Medulla oblongata (tissue), 1 donor: ENCODE measurements at regions not wholly inside any gene's neighbourhood (a gene's known extent, or its start where the extent isn't known, plus 50 kb on each side); places are given as distances from the start of the nearest gene placed in this dataset.
"Not testable (repeated sequence)": the region's sequence is repeated elsewhere in the genome, so short reads cannot be mapped to it uniquely, and the experiment has no call there.

Experiments used
- DNase-seq: peaks from one replicate; pipeline ENCODE4 v3.0.0-alpha.2; 2015; ENCODE audit errors: extremely low spot score

DNA sequence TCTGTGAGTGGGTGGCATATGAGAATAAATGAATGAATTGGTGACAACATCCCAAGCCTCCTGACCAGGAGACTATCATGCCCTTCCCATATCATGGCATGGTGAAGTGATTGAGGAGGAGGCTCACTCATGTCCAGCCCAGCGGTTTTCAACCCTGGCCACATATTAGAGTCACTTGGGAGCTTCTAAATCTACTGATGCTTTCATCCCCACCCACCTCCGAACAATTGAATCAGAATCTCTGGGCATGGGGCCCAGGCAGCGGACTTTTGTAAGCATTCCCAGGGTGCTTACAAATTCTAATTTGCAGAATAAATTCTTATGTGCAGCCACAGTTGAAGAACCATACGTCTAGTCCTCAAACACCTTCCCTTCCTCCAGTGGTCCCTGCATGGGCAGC is 81.7 kb upstream of the SEC11C start:
- no peak for DNase-seq

- no peak for DNase-seq
Observed at GRCh38 chr18:59059140-59059539, 80.5 kb upstream of the SEC11C start.

DNA sequence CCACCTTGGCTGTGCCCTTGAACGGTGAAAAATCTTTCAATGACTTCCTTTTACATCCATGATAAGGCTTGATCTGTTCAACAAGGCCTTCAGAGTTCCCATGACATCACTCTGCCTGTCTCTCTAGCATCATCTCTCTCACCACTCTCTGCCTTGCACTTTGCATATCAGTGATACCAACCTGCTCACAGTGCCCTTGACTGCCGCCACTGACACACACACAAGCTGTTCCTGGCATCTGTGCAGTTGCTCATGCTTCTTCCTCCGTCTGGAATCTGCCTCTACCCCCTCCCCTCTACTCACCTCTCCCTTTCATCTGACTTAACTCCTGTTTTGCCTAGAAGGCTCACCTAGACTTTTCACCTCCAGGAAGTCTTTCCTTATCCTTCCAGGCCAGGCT is 79.1 kb upstream of the SEC11C start:
- DNase-seq, result no peak

GRCh38 chr18:59061914-59062642 is 77.6 kb upstream of the SEC11C start:
- DNase-seq, result no peak

- no peak for DNase-seq
Observed at GRCh38 chr18:59062643-59063006, 77.1 kb upstream of the SEC11C start.

- DNase-seq, result no peak
Observed at GRCh38 chr18:59063300-59063906, 76.3 kb upstream of the SEC11C start.

DNA sequence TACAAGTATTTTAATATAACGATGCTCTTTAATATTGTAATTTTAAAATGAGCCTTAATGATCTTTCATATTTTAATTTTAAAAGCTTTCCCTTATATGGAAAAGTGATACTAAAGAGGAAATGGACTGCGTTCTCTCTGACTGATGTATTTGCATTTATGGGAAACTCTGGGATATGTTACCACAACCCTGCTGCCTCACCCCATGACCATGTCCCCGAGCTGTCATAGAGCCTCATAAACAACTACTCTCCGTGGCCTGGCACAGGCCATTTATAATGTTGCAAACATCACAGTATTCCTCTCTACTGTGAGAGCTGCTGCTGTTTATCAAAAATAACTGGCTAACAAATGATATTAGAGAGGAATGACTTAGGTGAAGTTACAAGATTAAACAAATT is 75.8 kb upstream of the SEC11C start:
- no peak for DNase-seq

DNA sequence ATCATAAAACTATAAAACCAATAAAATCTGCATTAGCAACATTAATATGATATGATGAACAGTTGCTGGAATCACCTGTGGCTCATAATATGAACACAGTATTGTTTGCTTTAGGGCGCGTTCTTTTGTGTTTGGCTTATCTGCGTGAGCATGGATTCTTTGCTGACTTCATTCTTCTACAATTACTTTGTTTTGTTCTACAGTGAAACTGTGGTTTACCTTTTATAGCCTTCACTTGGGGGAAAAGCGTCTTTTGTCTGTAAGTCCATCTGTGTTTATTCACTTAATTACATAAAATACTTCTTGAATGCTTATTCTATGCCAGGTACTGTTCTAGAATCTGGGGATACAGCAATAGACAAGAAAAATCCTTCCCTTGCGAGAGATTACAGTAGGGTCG is 74.0 kb upstream of the SEC11C start:
- no peak for DNase-seq

DNA sequence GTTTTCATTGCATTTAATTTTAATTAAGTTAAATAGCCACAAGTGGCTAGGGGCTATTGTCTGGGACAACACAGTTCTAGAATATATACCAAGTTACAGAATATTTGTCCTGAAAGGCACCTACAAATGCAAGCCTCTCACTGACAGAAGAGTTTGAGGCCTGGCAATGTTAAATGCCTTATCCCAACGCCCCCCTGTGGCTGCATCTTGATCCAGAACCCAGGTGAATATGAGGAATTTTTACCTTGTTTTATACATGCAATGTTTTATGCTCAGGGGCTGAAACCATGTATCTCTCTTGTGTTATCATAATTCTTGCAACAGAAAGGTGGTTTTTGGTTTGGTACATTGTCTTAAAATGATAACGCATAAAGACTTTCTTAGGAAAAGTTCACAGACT is 71.8 kb upstream of the SEC11C start:
- no peak for DNase-seq

- no peak for DNase-seq
Observed at GRCh38 chr18:59068276-59069071, 71.2 kb upstream of the SEC11C start.

DNA sequence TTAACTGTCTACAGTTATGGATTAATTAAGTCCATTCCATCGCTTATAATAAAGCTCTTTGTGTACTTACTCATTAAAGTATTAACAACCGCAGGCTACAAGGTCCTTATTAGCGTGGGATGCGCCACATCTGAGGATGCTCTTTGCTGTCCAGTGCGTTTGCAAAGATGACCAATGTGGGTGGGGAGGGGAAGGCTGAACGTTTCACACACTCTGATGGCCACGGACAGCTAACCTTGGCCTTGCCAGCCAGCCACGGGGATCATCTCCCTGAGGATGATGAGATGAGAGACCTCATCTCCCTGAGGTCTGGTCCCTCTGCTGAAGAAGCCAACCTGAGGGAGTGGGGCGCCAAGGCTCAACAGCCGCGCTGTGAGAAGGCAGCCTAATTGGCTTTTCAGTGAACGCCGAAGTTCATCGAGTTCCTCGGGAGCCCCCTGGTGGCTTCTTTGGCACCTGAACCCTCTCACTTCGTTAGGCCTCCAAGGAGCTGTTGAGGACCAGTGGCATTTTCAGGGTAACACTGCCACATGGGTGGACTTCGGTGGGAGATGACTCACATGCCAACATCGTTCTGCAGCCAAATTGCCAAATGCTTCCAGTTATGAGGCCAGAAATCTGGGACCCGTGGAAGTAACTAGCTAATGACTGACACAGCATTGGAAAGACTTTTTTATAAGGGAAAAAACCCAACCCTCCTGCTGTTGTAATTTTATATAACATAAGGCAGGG is 69.3 kb upstream of the SEC11C start:
- DNase-seq, result peak; percentile 95

DNA sequence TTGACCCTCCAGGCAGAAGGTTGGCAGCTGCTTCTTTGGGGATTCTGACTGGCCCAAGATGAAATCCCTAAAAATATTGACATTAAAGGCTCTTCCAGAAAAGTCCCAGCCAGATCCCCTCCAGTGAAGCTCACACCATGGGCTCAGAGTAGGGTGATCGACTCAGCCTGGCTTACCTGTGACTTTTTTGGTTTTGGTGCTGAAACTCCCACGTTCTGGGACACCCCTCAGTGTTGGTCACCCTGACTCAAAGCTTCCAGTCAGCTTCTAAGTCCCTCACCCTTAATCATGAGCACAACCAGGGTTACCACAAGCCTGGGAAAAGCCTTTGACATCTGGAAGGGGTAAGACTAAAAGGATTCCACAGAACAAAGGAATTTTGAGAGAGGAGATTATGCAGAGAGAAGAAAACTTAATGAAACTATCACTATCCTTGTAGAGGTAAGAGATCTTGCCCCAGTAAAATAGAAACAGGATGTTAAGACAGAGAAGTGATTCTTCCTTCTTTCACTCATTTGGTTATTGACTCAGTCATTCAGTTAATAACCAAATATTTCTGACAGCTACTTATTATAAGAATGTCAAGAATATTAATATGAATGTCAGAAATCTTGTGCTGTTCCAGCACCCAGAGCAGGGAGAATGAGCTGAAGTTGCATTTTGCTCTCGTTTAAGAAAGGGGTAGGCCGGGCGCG is 66.8 kb upstream of the SEC11C start:
- DNase-seq, result no peak

- no peak for DNase-seq
Observed at GRCh38 chr18:59075923-59076322, 63.8 kb upstream of the SEC11C start.

DNA sequence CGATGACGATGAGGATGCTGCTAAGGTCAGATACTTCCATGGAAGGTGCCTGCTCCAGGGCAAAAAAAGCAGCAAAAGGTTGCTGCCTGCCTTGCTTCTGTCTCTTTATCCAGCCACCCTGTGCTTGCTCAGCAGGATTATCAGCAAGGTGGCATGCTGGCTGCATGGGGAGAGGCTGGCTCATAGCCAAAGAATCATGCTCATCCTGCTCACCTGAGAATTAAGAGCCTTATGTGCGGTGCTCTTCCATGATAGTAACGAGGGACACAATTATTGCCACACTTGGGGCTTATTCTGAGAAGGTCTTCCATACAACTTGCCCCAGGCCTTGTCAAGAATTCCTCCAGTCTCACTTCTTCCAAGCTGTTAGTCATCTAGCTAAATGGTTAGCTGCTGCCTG is 60.4 kb upstream of the SEC11C start:
- no peak for DNase-seq

DNA sequence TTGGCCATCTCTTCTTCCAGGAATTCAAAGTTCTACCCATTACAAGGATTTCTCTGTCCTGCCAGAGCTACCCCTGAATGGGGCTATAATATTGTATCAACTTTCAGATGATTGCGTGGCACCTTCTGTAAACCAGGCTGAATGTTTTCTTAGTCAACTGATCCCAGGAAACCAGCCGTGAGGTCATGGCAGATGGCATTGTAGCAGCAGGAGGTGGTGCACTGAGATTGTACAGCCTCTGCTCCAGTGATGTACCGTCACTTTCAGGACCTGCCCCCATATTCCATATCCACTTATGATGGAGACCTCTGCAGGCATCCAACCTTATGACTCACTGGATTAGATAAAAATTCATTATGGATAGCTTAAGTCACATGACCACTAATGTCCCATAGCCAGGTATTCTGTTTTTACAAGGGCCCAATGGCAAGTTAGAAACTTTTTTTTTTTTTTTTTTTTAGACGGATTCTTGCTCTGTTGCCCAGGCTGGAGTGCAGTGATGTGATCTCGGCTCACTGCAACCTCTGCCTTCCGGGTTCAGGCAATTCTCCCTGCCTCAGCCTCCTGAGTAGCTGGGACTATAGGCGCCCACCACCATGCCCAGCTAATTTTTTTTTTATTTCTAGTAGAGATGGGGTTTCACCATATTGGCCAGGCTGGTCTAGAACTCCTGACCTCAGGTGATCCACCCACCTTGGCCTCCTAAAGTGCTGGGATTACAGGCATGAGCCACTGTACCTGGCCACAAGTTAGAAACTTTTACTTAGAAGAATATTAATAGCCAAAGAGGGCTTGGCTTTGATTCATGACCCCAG is 59.8 kb upstream of the SEC11C start:
- DNase-seq, result not testable (repeated sequence)

DNA sequence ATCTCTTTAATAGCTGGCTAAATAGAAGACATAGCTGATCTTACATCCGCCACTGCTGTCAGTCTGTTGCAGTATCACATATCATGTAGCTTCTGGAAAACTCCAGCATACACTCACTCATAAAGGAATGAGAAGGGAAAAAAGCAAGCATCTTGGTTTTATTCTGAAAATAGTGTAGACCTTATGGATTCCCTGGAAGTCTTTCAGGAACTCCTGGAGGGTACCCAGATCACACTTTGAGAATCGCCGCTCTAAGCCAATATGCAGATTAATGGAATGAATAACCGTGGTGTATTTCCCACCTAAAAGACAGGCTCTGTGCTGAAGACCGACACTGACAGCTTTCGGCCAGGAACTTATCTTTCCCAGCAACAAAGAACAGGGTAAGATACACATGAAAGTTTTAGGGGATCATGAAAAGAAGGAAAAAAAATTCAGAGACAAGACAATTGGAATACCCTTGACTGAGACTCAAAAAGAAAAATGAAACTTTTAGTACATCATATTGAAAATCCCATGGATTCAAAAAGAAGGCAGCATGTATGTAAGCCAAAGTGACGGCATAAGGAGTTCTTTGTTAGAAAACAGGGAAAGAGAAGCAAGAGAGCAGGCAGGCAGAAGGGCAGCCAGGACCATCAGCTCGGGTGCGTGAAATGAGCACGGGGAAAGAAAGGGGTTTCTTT is 56.4 kb upstream of the SEC11C start:
- peak; percentile 50 for DNase-seq

DNA sequence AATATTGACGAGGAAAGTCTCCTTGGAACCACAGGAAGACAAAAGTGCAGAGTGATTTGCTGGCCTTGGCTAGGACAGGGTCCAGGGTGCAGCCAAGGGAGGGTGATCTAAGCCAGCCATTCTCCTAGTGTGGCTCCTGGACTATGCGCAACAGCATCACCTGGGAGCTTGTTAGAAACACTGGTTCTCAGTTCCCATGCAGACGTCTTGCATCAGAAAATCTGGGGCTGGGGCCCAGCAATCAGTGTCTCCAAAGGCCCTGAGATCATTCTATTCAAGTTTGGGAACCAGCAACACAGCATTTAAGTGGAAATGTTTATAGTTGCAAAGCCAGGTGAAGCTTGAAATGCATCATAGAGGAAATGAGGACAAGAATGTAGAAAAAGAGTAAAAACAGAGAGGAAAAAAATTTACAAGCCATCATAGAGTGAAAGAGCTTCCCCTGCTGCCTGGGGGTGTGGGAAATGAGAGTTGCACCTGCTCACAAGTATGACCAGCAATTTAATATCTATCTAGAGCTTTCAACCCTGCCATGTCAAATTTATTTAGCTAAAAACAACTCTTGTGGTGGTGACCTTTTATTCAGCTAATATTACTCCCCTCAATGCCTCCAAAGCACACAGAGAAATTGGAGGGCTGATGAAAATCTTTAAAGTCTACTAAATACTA is 54.4 kb upstream of the SEC11C start:
- DNase-seq, result no peak

- no peak for DNase-seq
Observed at GRCh38 chr18:59085797-59086196, 53.9 kb upstream of the SEC11C start.

DNA sequence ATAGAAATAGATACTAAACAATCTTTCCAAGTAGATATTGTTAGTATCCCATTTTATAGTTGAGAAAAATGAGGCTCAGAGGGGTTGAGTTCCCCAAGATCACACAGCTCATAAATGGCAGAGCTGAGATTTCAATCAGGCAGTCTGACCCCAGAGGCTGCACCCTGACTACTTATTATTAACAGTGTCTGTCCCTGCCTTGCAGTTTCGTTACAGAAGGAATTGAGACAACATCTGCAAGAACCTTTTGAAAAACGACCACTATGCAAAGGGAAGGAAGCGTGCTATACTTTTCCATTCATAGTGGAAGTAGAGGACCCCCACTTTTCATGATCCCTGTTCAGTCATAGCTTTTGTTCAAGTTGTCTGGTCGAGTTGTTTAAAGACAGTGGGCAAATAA is 53.2 kb upstream of the SEC11C start:
- DNase-seq, result no peak

- no peak for DNase-seq
Observed at GRCh38 chr18:59087391-59087790, 52.3 kb upstream of the SEC11C start.
